ENCODE measurements at regions not wholly inside any gene's neighbourhood (a gene's known extent, or its start where the extent isn't known, plus 50 kb on each side); places are given as distances from the start of the nearest gene placed in this dataset.

DNA sequence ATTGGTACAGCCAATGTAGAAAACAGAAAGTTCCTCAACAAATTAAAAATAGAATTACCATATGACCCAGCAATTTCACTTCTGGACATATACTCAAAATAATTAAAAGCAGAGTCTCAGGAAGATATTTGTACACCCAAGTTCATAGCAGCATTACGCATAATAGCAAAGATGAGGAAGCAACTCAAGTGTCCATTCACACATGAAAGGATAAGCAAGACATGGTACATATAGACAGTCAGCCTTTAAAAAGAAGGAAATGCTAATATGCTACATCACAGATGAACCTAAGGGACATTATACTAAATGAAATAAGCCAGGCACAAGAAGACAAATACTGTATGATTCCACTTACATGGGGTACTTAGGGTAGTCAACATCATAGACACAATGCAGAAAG is 76.7 kb downstream of the ANXA2R start:
- Mint-ChIP-seq H3K4me3 (no peak overlapping the region), H3K27ac (no peak overlapping the region), H3K4me1 (peaks cover 9% of the 10 kb centered on the region), H3K9me3 (no peaks in the 10 kb centered on the region), H3K27me3 (peaks cover 2% of the 10 kb centered on the region), H3K36me3 (ENCODE audit: low read depth) (peaks cover 4% of the 10 kb centered on the region)
- no peak for DNase-seq
- ChIA-PET CTCF (no interaction called here), POLR2A (interaction anchor here (1.4 to 3.6 kb wide), 3 partner anchors 10 to 75 kb away, joined by 4 to 20 read pairs (median 9); no protein-coding TSS in a partner anchor)

DNA sequence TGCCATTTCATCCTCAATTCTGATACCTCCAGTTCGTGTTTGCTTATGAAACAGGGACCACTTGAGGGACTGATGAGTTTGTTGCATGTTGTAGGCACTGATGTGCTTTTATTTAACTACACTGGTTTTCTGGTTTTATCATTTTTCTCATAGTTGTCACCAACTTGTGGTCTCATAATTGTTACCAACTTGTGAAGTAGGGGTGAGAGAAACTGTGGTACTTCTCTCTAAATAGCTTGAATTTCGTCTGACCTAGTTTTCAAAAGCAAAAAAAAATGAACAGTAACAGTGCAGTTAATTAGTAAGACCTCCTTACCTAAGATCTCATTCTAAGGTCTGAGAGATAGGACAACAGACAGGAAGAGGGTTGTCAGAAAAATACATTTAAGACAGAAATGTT is 78.0 kb downstream of the ANXA2R start:
- CTCF ChIA-PET, result no interaction called here
- POLR2A ChIA-PET, result no interaction called here

DNA sequence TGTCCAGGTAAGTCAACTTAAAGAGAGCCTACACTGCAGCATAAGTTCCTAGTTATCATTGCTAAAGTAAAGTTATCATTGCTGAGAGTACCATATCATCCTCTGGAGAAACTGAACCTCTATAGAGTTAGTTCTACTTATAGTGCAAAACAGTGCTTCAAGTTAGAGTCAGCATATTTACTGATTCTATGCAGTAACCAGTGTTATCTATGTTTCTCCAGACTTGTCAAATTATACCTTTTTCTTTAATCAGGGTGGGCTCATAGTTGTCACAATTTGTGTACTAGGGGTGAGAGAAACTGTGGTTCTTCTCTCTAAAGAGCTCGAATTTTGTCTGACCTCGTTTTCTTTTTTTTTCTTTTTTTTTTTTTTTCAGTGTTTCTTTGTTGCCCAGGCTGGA is 79.6 kb downstream of the ANXA2R start:
- H3K9me3 Mint-ChIP-seq, result no peaks in the 10 kb centered on the region
- H3K4me3 Mint-ChIP-seq, result no peak overlapping the region

More for the DNA sequence above, 78.0 kb downstream of the ANXA2R start:
- Mint-ChIP-seq H3K36me3 (ENCODE audit: low read depth) (peaks cover 4% of the 10 kb centered on the region), H3K4me1 (peaks cover 9% of the 10 kb centered on the region), H3K27me3 (peaks cover 2% of the 10 kb centered on the region), H3K27ac (no peak overlapping the region), H3K4me3 (no peak overlapping the region), H3K9me3 (no peaks in the 10 kb centered on the region)
- DNase-seq, result no peak

DNA sequence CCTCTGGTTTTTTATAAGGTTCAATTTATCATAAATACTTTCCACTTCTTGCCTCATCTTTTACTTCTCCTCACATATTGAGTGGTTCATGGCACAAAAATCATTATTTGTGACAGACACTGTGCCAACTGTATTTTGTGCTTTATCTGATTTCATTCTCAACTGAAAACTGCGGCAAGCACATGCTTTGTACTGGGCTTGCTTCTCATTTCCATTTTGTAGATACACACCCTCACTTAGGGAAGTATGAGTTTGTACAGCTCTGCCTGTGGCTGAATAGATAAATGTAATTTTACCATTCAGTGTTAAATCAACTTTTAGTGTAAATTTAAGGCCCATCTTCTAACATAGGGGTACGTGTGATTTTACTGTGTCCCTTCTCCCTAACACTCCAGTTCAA is 83.6 kb downstream of the ANXA2R start:
- POLR2A ChIA-PET, result no interaction called here
- peaks cover 11% of the 10 kb centered on the region for H3K9me3 Mint-ChIP-seq
- peaks cover 18% of the 10 kb centered on the region for H3K4me1 Mint-ChIP-seq
- CTCF ChIA-PET, result no interaction called here
- H3K27ac Mint-ChIP-seq, result no peak overlapping the region
- H3K4me3 Mint-ChIP-seq, result no peak overlapping the region
- no peaks in the 10 kb centered on the region for H3K27me3 Mint-ChIP-seq
- peaks cover 26% of the 10 kb centered on the region for H3K36me3 Mint-ChIP-seq (ENCODE audit: low read depth)
- DNase-seq, result no peak

More for the DNA sequence above, 79.6 kb downstream of the ANXA2R start:
- DNase-seq, result no peak
- Mint-ChIP-seq H3K27ac (no peak overlapping the region), H3K27me3 (peaks cover 2% of the 10 kb centered on the region), H3K4me1 (peaks cover 1% of the 10 kb centered on the region), H3K36me3 (ENCODE audit: low read depth) (no peaks in the 10 kb centered on the region)
- CTCF ChIA-PET, result no interaction called here
- POLR2A ChIA-PET, result interaction anchor here (1.6 kb wide), 1 partner anchor 31 kb away, joined by 8 read pairs; no protein-coding TSS in a partner anchor

DNA sequence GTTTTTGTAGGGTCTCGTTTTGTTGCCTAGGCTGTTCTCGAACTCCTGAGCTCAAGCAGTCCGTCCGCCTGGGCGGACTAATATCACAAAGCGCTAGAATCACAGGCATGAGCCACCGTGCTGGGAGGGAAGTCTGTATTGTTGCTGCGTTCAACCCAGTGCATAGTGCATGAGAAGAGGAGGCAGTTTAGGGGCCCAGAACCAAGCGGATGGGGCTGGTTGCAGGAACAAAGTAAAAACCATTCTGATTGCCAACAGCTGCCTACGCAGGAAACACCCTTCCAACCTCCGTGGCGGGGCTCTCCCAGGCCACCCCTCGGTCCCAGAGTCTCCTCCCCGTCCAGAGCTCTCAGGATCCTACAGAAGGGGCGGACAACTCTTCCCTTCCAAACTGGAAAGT is 87.1 kb downstream of the ANXA2R start:
- Mint-ChIP-seq H3K9me3 (peaks cover 11% of the 10 kb centered on the region), H3K4me3 (peak overlapping the region; percentile 85), H3K36me3 (ENCODE audit: low read depth) (peaks cover 26% of the 10 kb centered on the region), H3K4me1 (peaks cover 33% of the 10 kb centered on the region), H3K27ac (peak overlapping the region; percentile 100), H3K27me3 (no peaks in the 10 kb centered on the region)
- POLR2A ChIA-PET, result interaction anchor here (0.7 to 7.8 kb wide), 11 partner anchors 11 to 536 kb away, joined by 3 to 393 read pairs (median 39); partner anchors contain the start of genes ANXA2R and ZNF131
- DNase-seq, result no peak
- CTCF ChIA-PET, result interaction anchor here (0.7 to 7.0 kb wide), 6 partner anchors 34 to 531 kb away, joined by 3 to 58 read pairs (median 11); no protein-coding TSS in a partner anchor

DNA sequence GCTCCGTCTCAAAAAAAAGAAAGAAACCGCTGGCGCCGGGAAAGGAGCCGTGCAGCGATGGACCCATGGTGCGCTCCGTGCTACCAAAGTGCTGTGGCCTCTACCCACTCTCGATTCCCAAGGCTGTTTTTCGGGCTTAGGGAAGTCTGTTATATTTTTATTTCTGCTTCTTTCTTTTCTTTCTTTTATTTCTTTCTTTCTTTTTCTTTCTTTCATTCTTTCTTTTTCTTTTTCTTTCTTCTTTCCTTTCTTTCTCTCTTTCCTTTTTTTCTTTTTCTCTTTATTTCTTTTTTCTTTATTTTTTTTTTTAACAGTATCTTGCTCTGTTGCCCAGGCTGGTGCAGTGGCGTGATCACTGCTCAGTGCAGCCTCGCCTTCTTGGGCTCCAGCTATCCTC is 87.5 kb downstream of the ANXA2R start:
- no peaks in the 10 kb centered on the region for H3K27me3 Mint-ChIP-seq
- H3K27ac Mint-ChIP-seq, result peak overlapping the region; percentile 100
- H3K4me3 Mint-ChIP-seq, result peak overlapping the region; percentile 85
- peaks cover 37% of the 10 kb centered on the region for H3K4me1 Mint-ChIP-seq
- POLR2A ChIA-PET, result interaction anchor here (0.6 to 7.8 kb wide), 15 partner anchors 12 to 536 kb away, joined by 3 to 393 read pairs (median 9); partner anchors contain the start of genes ANXA2R and ZNF131
- H3K36me3 Mint-ChIP-seq (ENCODE audit: low read depth), result peaks cover 26% of the 10 kb centered on the region
- no peak for DNase-seq
- peaks cover 11% of the 10 kb centered on the region for H3K9me3 Mint-ChIP-seq
- CTCF ChIA-PET, result interaction anchor here (0.7 to 7.0 kb wide), 6 partner anchors 34 to 532 kb away, joined by 3 to 58 read pairs (median 11); no protein-coding TSS in a partner anchor

DNA sequence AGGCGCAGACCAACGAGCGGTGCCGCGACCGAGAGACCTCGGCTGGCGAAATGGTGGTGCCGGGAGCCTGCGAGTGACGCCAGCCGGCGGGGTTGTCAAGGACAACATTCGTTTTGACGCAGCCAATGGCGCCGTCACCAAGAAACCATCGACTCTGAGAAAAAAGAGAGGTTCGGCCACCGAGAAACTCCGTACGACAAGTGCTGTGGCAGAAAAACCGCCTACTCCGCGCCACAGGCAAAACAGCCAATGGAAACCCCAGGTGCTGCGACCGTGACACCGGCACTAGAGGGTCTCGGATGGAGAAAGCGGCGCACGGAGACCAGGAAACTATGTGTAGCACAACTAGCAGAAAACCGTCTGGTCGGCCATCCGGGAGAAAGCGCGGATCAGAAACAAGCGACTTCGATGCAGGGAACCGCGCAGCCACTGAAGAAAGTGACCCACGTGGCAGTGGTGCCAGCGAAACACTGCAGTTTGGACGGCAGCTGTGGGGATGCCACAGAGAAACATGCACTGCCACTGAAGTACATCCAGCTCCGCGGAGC is 88.8 kb downstream of the ANXA2R start:
- H3K27ac Mint-ChIP-seq, result peak overlapping the region; percentile 100
- POLR2A ChIA-PET, result interaction anchor here (1.3 to 7.8 kb wide), 12 partner anchors 13 to 1047 kb away, joined by 4 to 393 read pairs (median 32); partner anchors contain the start of genes ANXA2R, NNT, RIMOC1 and TMEM267
- peak overlapping the region; percentile 85 for H3K4me3 Mint-ChIP-seq
- DNase-seq, result peak; percentile 80
- H3K4me1 Mint-ChIP-seq, result peaks cover 37% of the 10 kb centered on the region
- peaks cover 11% of the 10 kb centered on the region for H3K9me3 Mint-ChIP-seq
- no peaks in the 10 kb centered on the region for H3K27me3 Mint-ChIP-seq
- CTCF ChIA-PET, result interaction anchor here (0.9 to 7.0 kb wide), 9 partner anchors 39 to 533 kb away, joined by 3 to 58 read pairs (median 13); partner anchors contain the start of gene TMEM267
- H3K36me3 Mint-ChIP-seq (ENCODE audit: low read depth), result peaks cover 26% of the 10 kb centered on the region

DNA sequence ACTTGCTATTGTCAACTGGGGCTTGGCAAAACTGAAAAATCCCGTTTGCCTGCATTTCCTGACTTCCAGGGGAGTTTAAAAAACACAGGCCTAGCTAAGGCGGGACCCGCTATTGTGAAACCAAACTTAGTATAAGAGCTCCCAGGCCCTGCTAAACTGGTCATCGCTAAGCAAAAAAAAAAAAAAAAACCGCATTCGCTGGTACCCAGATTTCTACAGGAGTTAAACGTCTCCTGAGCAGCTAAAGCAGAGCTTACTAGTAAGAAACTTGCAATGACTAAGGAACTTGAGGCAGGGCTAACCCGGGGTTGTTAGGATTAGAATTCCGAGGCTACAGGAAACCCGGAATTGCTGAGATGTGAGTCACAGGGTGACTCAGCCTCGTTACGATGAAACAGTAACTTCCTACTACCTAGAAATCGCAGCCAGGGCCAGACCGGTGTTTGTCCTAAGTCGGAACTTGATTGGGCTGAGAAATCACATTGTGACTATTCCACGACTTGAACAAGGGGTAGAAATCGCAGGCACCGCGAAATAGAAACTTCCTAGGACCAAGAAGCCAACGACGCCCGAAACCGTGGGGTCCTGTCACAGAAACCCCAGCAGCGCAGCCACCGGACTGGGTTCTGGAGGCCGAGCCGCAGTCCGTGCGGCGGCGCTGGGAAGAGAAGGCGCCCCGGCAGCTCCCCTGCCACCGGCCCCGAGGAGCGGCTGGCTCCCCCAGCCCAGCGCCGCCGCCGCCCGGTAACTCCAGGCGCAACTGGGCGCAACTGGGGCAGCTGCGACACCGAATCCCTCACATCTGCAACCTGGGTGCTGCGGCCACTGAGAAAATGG is 89.4 kb downstream of the ANXA2R start:
- POLR2A ChIA-PET, result interaction anchor here (0.6 to 7.8 kb wide), 20 partner anchors 11 to 1046 kb away, joined by 3 to 393 read pairs (median 11); partner anchors contain the start of genes ANXA2R, C5orf34, HMGCS1 and NNT
- Mint-ChIP-seq H3K9me3 (peaks cover 11% of the 10 kb centered on the region), H3K36me3 (ENCODE audit: low read depth) (peaks cover 26% of the 10 kb centered on the region), H3K27ac (peak overlapping the region; percentile 100), H3K4me1 (peaks cover 37% of the 10 kb centered on the region), H3K4me3 (peak overlapping the region; percentile 85), H3K27me3 (no peaks in the 10 kb centered on the region)
- CTCF ChIA-PET, result interaction anchor here (0.6 to 7.0 kb wide), 17 partner anchors 11 to 533 kb away, joined by 3 to 59 read pairs (median 12); partner anchors contain the start of gene TMEM267
- DNase-seq, result peak; percentile 77

DNA sequence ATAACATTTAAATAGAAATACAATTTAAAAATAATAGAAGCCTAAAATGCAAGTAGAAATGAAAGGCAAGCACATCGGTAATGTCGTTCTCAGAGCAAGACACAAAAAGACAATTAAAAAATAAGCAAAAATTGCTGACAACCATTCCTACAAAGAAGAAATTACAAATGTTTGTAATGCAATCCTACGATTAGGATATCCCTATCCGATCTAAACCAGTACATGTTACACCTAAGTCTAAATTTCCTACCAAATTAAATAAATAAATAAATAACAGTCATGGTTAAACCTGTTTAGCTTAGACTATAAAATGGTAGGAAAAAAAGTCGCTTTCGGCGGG is 90.0 kb downstream of the ANXA2R start:
- H3K27ac Mint-ChIP-seq, result peak overlapping the region; percentile 100
- CTCF ChIA-PET, result interaction anchor here (0.6 to 7.0 kb wide), 15 partner anchors 10 to 534 kb away, joined by 3 to 59 read pairs (median 12); partner anchors contain the start of gene TMEM267
- POLR2A ChIA-PET, result interaction anchor here (0.6 to 7.8 kb wide), 21 partner anchors 10 to 1046 kb away, joined by 3 to 393 read pairs (median 9); partner anchors contain the start of genes ANXA2R, C5orf34, HMGCS1 and NNT

DNA sequence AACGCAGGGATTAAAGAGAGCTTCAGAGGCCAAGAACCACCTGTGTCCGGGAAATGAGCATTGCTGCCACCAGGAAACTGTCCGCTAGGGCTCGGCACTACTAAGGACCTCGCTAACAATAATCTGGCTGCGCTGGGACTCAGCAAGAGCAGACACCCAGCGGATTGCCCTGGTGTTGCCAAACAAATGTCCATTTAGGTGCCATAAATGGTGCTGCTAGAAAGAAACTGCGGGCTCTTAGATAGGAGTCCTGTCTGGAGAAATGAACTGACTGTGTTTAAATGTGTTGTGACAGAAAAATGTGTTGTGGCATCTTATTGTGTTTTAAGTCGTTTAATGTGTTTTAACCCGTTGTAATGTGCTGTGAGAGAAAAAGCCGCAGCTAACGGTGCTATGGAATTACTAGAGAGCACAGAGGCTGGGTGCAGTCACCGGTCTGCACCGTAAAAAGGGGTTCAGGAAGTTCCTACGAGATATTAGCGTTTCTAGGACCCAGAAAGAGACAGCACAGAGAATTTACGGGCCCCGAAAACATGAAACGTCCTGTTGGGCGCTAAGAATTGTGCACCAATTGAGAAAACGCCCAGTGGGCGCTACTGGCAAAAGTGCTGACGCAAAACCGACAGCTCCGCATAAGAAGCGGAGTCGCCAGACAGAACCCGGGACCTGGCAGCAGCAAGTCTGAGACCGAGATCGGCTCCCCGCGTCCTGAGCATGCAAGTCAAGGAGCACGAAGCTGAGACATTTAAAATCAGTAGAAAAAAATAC is 90.6 kb downstream of the ANXA2R start:
- CTCF ChIA-PET, result interaction anchor here (0.6 to 7.0 kb wide), 19 partner anchors 10 to 535 kb away, joined by 3 to 59 read pairs (median 7); partner anchors contain the start of gene TMEM267

More for the DNA sequence above, 90.0 kb downstream of the ANXA2R start:
- H3K4me1 Mint-ChIP-seq, result peaks cover 39% of the 10 kb centered on the region
- peak overlapping the region; percentile 85 for H3K4me3 Mint-ChIP-seq
- no peaks in the 10 kb centered on the region for H3K27me3 Mint-ChIP-seq
- no peak for DNase-seq
- H3K9me3 Mint-ChIP-seq, result peaks cover 8% of the 10 kb centered on the region
- H3K36me3 Mint-ChIP-seq (ENCODE audit: low read depth), result peaks cover 22% of the 10 kb centered on the region

DNA sequence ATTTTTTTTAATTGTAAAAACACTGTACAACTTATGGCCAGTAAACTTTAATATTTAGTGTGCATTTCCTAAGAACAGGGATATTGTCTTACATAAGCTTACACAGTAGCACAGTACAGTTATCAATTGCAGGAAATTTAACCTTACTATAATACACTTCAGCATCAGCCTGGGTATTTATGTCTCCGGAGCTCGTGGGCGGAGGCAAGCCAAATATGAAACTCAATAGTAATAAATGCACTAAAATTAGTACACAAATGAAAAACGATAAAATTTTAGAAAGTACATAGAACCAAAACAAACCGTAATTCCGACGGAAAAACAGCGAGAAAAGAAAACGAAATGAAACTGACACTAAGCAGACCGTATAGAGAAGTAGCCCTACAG is 91.2 kb downstream of the ANXA2R start:
- peak; percentile 21 for DNase-seq
- H3K9me3 Mint-ChIP-seq, result peaks cover 6% of the 10 kb centered on the region
- H3K27me3 Mint-ChIP-seq, result no peaks in the 10 kb centered on the region
- H3K36me3 Mint-ChIP-seq (ENCODE audit: low read depth), result peaks cover 18% of the 10 kb centered on the region
- POLR2A ChIA-PET, result interaction anchor here (0.7 to 7.8 kb wide), 16 partner anchors 37 to 1045 kb away, joined by 3 to 393 read pairs (median 24); partner anchors contain the start of genes ANXA2R, C5orf34, HMGCS1 and NNT
- H3K4me3 Mint-ChIP-seq, result peak overlapping the region; percentile 85
- CTCF ChIA-PET, result interaction anchor here (0.8 to 7.0 kb wide), 14 partner anchors 9 to 156 kb away, joined by 3 to 59 read pairs (median 12); no protein-coding TSS in a partner anchor
- peaks cover 37% of the 10 kb centered on the region for H3K4me1 Mint-ChIP-seq
- H3K27ac Mint-ChIP-seq, result peak overlapping the region; percentile 100

More for the DNA sequence above, 90.6 kb downstream of the ANXA2R start:
- DNase-seq, result peak; percentile 79
- Mint-ChIP-seq H3K27me3 (no peaks in the 10 kb centered on the region), H3K36me3 (ENCODE audit: low read depth) (peaks cover 22% of the 10 kb centered on the region), H3K27ac (peak overlapping the region; percentile 100), H3K4me1 (peaks cover 40% of the 10 kb centered on the region), H3K9me3 (peaks cover 8% of the 10 kb centered on the region), H3K4me3 (peak overlapping the region; percentile 85)
- POLR2A ChIA-PET, result interaction anchor here (0.7 to 7.8 kb wide), 20 partner anchors 10 to 1045 kb away, joined by 3 to 393 read pairs (median 11); partner anchors contain the start of genes ANXA2R, C5orf34, HMGCS1 and NNT

DNA sequence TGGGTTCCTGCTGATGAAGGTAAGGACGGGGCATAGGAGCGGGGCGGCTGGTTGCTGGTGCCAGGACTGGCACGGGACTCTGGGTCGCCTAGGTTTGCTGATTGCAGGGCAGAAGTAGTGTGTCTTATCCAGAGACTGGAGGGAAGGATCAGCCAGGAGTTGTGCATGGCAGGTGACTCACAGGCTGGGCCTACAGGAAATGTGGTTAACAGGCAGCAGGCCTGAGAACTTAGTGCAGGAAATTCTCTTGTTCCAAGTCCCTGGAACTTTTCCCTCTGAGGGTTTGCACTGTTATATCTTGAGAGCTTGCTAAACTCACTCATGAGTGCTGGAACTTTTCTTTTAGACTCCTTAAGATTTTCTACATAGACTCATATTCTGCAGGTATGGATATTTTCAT is 95.1 kb downstream of the ANXA2R start:
- Mint-ChIP-seq H3K4me3 (no peak overlapping the region), H3K27ac (no peak overlapping the region), H3K36me3 (ENCODE audit: low read depth) (no peaks in the 10 kb centered on the region), H3K9me3 (no peaks in the 10 kb centered on the region), H3K27me3 (peaks cover 3% of the 10 kb centered on the region), H3K4me1 (peaks cover 16% of the 10 kb centered on the region)
- ChIA-PET CTCF (no interaction called here), POLR2A (no interaction called here)
- DNase-seq, result no peak
